IPS-NIHi7 (cell line): ENCODE measurements at regions not wholly inside any gene's neighbourhood (a gene's known extent, or its start where the extent isn't known, plus 50 kb on each side); places are given as distances from the start of the nearest gene placed in this dataset.

Source experiments
- DNase-seq: peaks from one replicate; pipeline ENCODE4 v3.0.0; 2012; ENCODE audit warnings: mixed read lengths; ENCODE audit errors: extremely low spot score

GRCh38 chr2:81250270-81250669, 945.7 kb upstream of the LRRTM1 start:
- DNase-seq: no peak

GRCh38 chr2:81249152-81249551, 944.6 kb upstream of the LRRTM1 start:
- no peak for DNase-seq

GRCh38 chr2:81247648-81248047, 943.1 kb upstream of the LRRTM1 start:
- DNase-seq: no peak

- DNase-seq: no peak
These were observed 937.9 kb upstream of the LRRTM1 start for GRCh38 chr2:81242501-81242900.

GRCh38 chr2:81238462-81238861, 933.9 kb upstream of the LRRTM1 start:
- DNase-seq: no peak

GRCh38 chr2:81235601-81236000, 931.0 kb upstream of the LRRTM1 start:
- DNase-seq: no peak

- no peak for DNase-seq
These were observed 930.2 kb upstream of the LRRTM1 start for GRCh38 chr2:81234711-81235110.

- DNase-seq: no peak
These were observed 921.2 kb upstream of the LRRTM1 start for GRCh38 chr2:81225756-81226155.

- DNase-seq: no peak
These were observed 909.0 kb upstream of the LRRTM1 start for GRCh38 chr2:81213598-81213997.

GRCh38 chr2:81206216-81206615, 901.7 kb upstream of the LRRTM1 start:
- no peak for DNase-seq

- DNase-seq: no peak
These were observed 892.5 kb upstream of the LRRTM1 start for GRCh38 chr2:81196933-81197628.

- no peak for DNase-seq
These were observed 891.9 kb upstream of the LRRTM1 start for GRCh38 chr2:81196383-81196851.

- DNase-seq: no peak
These were observed 891.3 kb upstream of the LRRTM1 start for GRCh38 chr2:81195774-81196382.

GRCh38 chr2:81195017-81195773, 890.6 kb upstream of the LRRTM1 start:
- DNase-seq: no peak

- no peak for DNase-seq
These were observed 890.0 kb upstream of the LRRTM1 start for GRCh38 chr2:81194581-81194980.

GRCh38 chr2:81194176-81194575, 889.6 kb upstream of the LRRTM1 start:
- no peak for DNase-seq

GRCh38 chr2:81181845-81182244, 877.3 kb upstream of the LRRTM1 start:
- DNase-seq: no peak

GRCh38 chr2:81171447-81171846, 866.9 kb upstream of the LRRTM1 start:
- no peak for DNase-seq

- DNase-seq: no peak
These were observed 859.0 kb upstream of the LRRTM1 start for GRCh38 chr2:81163583-81163982.

GRCh38 chr2:81158505-81158904, 854.0 kb upstream of the LRRTM1 start:
- DNase-seq: no peak

GRCh38 chr2:81148323-81148722, 843.8 kb upstream of the LRRTM1 start:
- DNase-seq: no peak

GRCh38 chr2:81136296-81136695, 831.7 kb upstream of the LRRTM1 start:
- DNase-seq: no peak

- no peak for DNase-seq
These were observed 792.8 kb upstream of the LRRTM1 start for GRCh38 chr2:81097361-81097760.
